ENCODE measurements at regions not wholly inside any gene's neighbourhood (a gene's known extent, or its start where the extent isn't known, plus 50 kb on each side); places are given as distances from the start of the nearest gene placed in this dataset.

GRCh38 chr21:32064281-32064910, 191.6 kb downstream of the HUNK start:
- no peak for TF ChIP-seq RAD21 (CRISPR knock-in tag; conservative IDR thresholded peaks at IDR 0.05 in 1 of 2, IDR thresholded peaks at IDR 0.05 in 1 of 2)
- no peak for TF ChIP-seq NR2C2 (CRISPR knock-in tag; IDR thresholded peaks at IDR 0.05)
- TF ChIP-seq NR2C2 (tag; IDR thresholded peaks at IDR 0.05): no peak
- no peak for TF ChIP-seq EP300 (IDR thresholded peaks at IDR 0.05; ENCODE audit: low read length)
- no peak for TF ChIP-seq POLR2AphosphoS5 (IDR thresholded peaks at IDR 0.05; ENCODE audit: control insufficient read depth, insufficient read depth, low read depth, low read length)
- no peak for TF ChIP-seq CBX2 (IDR thresholded peaks at IDR 0.05; ENCODE audit: insufficient read depth, low read length, poor library complexity, severe bottlenecking)
- TF ChIP-seq CUX1 (CRISPR knock-in tag; IDR thresholded peaks at IDR 0.05): no peak
- no peak for TF ChIP-seq REST (IDR thresholded peaks at IDR 0.05; ENCODE audit: borderline replicate concordance)
- no peak for TF ChIP-seq REST (CRISPR knock-in tag; IDR thresholded peaks at IDR 0.05; ENCODE audit: low read depth)
- no peak for TF ChIP-seq ARID4B (CRISPR knock-in tag; IDR thresholded peaks at IDR 0.05)
- TF ChIP-seq ZNF134 (CRISPR knock-in tag; conservative IDR thresholded peaks at IDR 0.05): no peak
